Fibroblast of pulmonary artery (primary cell): ENCODE measurements at regions not wholly inside any gene's neighbourhood (a gene's known extent, or its start where the extent isn't known, plus 50 kb on each side); places are given as distances from the start of the nearest gene placed in this dataset.

ENCODE experiments used
- DNase-seq: peaks from one replicate; pipeline ENCODE4 v3.0.0-alpha.2; 2010; ENCODE audit warnings: low read depth
- H3K4me3 ChIP-seq: replicated peaks from 2 replicates; pipeline ENCODE4 v1.5.1; 2011; ENCODE audit warnings: low read depth, mild to moderate bottlenecking, control low read depth, low read length, moderate library complexity
- CTCF ChIP-seq: IDR thresholded peaks from 2 replicates; pipeline ENCODE4 v1.5.1; 2011; ENCODE audit warnings: mild to moderate bottlenecking, control low read depth, low read length, inconsistent platforms; ENCODE audit errors: missing control alignments

- DNase-seq, result no peak
- H3K4me3 ChIP-seq, result no peak overlapping the region
- TF ChIP-seq CTCF, result no peak
Observed at GRCh38 chr15:46265664-46266347, 631.0 kb downstream of the SQOR start.

DNA sequence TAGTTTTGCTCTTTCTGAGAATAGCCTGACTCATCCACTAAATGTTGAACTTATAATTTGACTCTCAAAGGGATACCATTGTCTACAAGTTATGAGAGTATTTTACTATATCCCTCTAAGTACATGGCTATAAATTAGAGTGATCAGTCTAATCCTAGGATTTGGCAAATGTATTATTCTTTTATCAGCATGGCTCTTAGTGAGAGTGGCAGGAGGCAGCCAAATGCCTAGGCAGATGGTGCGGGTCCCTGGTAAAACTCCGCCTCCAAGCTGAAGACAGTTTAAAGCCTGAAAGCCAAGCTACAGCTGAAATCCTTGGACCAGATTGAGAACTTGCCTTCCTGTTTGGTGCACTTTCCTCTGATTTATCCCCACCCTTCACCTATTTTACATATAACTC, 631.8 kb downstream of the SQOR start:
- no peak overlapping the region for H3K4me3 ChIP-seq
- no peak for TF ChIP-seq CTCF
- DNase-seq, result no peak

DNA sequence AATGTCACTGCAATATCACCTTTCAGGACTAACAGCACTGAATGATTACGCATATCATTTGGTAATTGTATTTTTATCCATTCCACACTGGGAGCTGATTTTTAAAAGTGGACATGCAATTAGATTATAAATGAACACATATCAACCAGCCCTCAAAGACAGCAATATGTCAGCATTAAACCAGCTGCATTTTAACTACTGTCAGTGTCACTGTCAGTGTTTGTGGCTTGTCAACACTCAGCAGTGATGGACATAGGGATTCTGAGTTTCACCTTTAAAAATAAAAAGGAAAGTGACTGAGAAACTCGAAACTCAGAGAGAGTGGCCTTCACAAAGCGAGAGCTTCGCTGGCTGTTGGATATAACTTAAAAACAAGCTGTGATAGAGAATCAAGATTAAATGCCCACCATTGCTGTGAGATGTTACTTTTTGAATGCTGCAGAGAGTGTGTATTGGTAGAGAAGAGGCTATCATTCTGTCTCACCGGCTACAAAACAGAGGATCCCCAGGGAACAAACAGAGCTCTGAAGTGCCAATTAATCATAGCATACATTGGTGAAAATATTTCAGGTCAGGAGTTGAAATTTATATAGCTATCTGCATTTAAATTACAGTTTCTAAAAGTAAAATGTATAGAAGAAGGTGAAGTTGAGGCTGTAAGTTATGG, 635.8 kb downstream of the SQOR start:
- no peak overlapping the region for H3K4me3 ChIP-seq
- no peak for DNase-seq
- no peak for TF ChIP-seq CTCF

GRCh38 chr15:46275701-46276100, 640.9 kb downstream of the SQOR start:
- H3K4me3 ChIP-seq, result no peak overlapping the region
- TF ChIP-seq CTCF, result no peak
- DNase-seq, result no peak

DNA sequence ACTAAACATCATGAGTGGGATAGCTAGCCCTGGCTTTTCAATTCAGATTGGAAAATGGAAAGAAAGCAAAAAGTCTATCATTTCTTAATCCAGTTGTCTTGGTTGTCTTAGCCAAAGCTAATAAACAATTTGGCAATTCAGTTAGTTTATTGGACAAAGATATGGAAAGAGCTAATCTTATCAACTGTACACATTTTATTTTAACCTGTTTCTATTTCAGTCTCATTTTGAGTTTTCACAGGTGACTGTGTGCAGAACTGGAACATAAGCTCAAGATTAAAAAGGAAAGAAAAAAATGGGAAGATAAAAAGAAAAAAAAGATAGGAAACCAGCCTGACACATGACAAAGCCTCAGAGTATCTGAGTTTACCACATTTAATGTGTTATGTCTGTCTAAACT, 642.6 kb downstream of the SQOR start:
- DNase-seq, result no peak
- no peak for TF ChIP-seq CTCF
- H3K4me3 ChIP-seq, result no peak overlapping the region

- no peak overlapping the region for H3K4me3 ChIP-seq
- no peak for TF ChIP-seq CTCF
- DNase-seq, result no peak
Observed at GRCh38 chr15:46278062-46278461, 643.2 kb downstream of the SQOR start.
